Endodermal cell (in vitro differentiated cells): ENCODE measurements at regions not wholly inside any gene's neighbourhood (a gene's known extent, or its start where the extent isn't known, plus 50 kb on each side); places are given as distances from the start of the nearest gene placed in this dataset.
"Not testable (repeated sequence)": the region's sequence is repeated elsewhere in the genome, so short reads cannot be mapped to it uniquely, and the experiment has no call there.

Source experiments
- DNase-seq: peaks from one replicate; pipeline ENCODE4 v3.0.0-alpha.2; 2017
- H3K27ac ChIP-seq: 2 replicates; pipeline ENCODE4 v1.5.1; 2013; ENCODE audit warnings: mild to moderate bottlenecking, low read depth, low read length, moderate library complexity
- H3K27me3 ChIP-seq: 2 replicates; pipeline ENCODE4 v1.6.1; 2013; ENCODE audit warnings: mild to moderate bottlenecking, low read length, moderate library complexity; ENCODE audit not compliant: insufficient read depth, control insufficient read depth, poor library complexity, severe bottlenecking
- H3K36me3 ChIP-seq: 2 replicates; pipeline ENCODE4 v1.7.0; 2013; ENCODE audit warnings: mild to moderate bottlenecking, low read length, moderate library complexity; ENCODE audit not compliant: control insufficient read depth, insufficient read depth
- H3K4me1 ChIP-seq: one replicate; pipeline ENCODE4 v1.7.0; 2013; ENCODE audit warnings: low read length; ENCODE audit not compliant: control insufficient read depth, insufficient read depth
- H3K4me3 ChIP-seq: 2 replicates; pipeline ENCODE4 v1.5.1; 2013; ENCODE audit warnings: mild to moderate bottlenecking, low read length, moderate library complexity
- H3K9ac ChIP-seq: 2 replicates; pipeline ENCODE4 v1.6.1; 2013; ENCODE audit warnings: mild to moderate bottlenecking, low read length, moderate library complexity; ENCODE audit not compliant: poor library complexity, severe bottlenecking; ENCODE audit errors: extremely low read depth
- H3K9me3 ChIP-seq: 2 replicates; pipeline ENCODE4 v1.6.1; 2013; ENCODE audit warnings: mild to moderate bottlenecking, low read length, moderate library complexity; ENCODE audit not compliant: control insufficient read depth
- H3K27ac Mint-ChIP-seq: 2 replicates; pipeline ENCODE4 v1.8.0; 2020; ENCODE audit warnings: mixed read lengths
- H3K27me3 Mint-ChIP-seq: 2 replicates; pipeline ENCODE4 v1.8.0; 2021; ENCODE audit warnings: mild to moderate bottlenecking, mixed read lengths; ENCODE audit not compliant: insufficient read depth
- H3K36me3 Mint-ChIP-seq: 2 replicates; pipeline ENCODE4 v1.8.0; 2020; ENCODE audit warnings: low read depth, mixed read lengths
- H3K4me1 Mint-ChIP-seq: 2 replicates; pipeline ENCODE4 v1.8.0; 2020; ENCODE audit warnings: mixed read lengths
- H3K4me3 Mint-ChIP-seq: 2 replicates; pipeline ENCODE4 v1.8.0; 2020; ENCODE audit warnings: mild to moderate bottlenecking, moderate library complexity, mixed read lengths
- H3K9me3 Mint-ChIP-seq: 2 replicates; pipeline ENCODE4 v1.8.0; 2020; ENCODE audit warnings: mild to moderate bottlenecking, mixed read lengths
- CTCF ChIP-seq: fragments of 200-600 bp; sonication (generic); conservative IDR thresholded peaks from 2 replicates; pipeline ENCODE4 v1.5.0; 2021; ENCODE audit warnings: antibody characterized with exemption, mild to moderate bottlenecking
- WGBS, 2 experiments: methylation state at CpG; one replicate each; pipeline versions ENCODE4 v1.1.5 to v1.1.7; 2013; ENCODE audit warnings: missing lambda C conversion rate in 2 of 2, mixed read lengths in 1 of 2; ENCODE audit not compliant: insufficient coverage in 1 of 2, insufficient read length in 1 of 2; 5-methylcytosine and 5-hydroxymethylcytosine counted together

DNA sequence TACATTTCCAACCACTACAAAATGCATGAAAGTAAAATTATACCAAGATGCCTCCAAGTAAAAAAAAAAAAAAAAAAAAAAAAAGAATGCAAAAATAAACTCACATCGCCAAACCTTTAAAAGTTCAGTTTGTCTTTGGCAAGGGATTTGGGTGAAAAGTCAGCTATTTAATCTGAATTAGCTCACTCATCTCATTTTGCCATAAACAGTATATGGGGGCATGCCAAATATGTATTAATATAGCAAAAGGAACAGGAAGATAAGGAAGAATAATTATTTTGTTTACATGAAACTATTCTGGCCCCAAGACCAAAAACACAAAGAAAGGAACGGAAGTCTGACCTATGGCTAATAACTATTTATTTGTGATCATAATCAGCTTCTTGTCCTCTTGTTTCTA is 114.7 kb upstream of the SLC6A14 start:
- Histone ChIP-seq H3K9me3 (no peaks in the 10 kb centered on the region), H3K4me1 (no peaks in the 10 kb centered on the region), H3K36me3 (no peaks in the 10 kb centered on the region), H3K9ac (no peak overlapping the region), H3K27me3 (no peaks in the 10 kb centered on the region), H3K27ac (no peak overlapping the region), H3K4me3 (no peak overlapping the region)
- DNase-seq: no peak
- no peak overlapping the region for H3K27ac Mint-ChIP-seq
- H3K27me3 Mint-ChIP-seq: no peaks in the 10 kb centered on the region
- no peaks in the 10 kb centered on the region for H3K36me3 Mint-ChIP-seq
- H3K9me3 Mint-ChIP-seq: no peaks in the 10 kb centered on the region
- peaks cover 29% of the 10 kb centered on the region for H3K4me1 Mint-ChIP-seq
- WGBS, 2 experiments: no CpG with 5 or more reads among the region's 2 CpGs
- no peak for TF ChIP-seq CTCF
- H3K4me3 Mint-ChIP-seq: no peak overlapping the region

DNA sequence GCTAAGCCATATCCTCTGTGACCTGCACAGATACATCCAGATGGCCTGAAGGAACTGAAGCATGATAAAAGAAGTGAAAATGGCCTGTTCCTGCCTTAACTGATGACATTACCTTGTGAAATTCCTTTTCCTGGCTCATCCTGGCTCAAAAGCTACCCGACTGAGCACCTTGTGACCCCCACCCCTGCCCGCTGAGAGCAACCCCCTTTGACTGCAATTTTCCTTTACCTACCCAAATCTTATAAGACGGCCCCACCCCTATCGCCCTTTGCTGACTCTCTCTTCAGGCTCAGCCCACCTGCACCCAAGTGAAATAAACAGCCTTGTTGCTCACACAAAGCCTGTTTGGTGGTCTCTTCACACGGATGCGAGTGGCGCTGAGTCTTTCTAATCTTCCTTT is 104.4 kb upstream of the SLC6A14 start:
- H3K9ac ChIP-seq, H3K4me3 Mint-ChIP-seq, H3K4me1 Mint-ChIP-seq, H3K9me3 ChIP-seq, H3K27me3 Mint-ChIP-seq, H3K27me3 ChIP-seq, H3K27ac ChIP-seq, H3K36me3 ChIP-seq, H3K4me3 ChIP-seq, H3K9me3 Mint-ChIP-seq, H3K4me1 ChIP-seq, H3K36me3 Mint-ChIP-seq: not testable (repeated sequence)
- peak; percentile 80 for DNase-seq
- WGBS, 2 experiments: 57% methylated on average over 7 of the region's 7 CpGs; no CpG with 5 or more reads in 1 of the 2 experiments
- peak overlapping the region; percentile 65 for H3K27ac Mint-ChIP-seq

- not testable (repeated sequence) for H3K9ac ChIP-seq, H3K27me3 ChIP-seq, H3K4me1 Mint-ChIP-seq, H3K36me3 Mint-ChIP-seq, H3K27me3 Mint-ChIP-seq, H3K4me1 ChIP-seq, H3K4me3 ChIP-seq, H3K9me3 ChIP-seq, H3K27ac Mint-ChIP-seq, H3K4me3 Mint-ChIP-seq, H3K36me3 ChIP-seq, H3K27ac ChIP-seq
- H3K9me3 Mint-ChIP-seq: peaks cover 34% of the 10 kb centered on the region
- DNase-seq: peak; percentile 54
- WGBS, 2 experiments: 46 to 80% methylated on average over 2 to 7 of the region's 7 CpGs
Observed at GRCh38 chrX:116334797-116335196, 101.6 kb upstream of the SLC6A14 start.

GRCh38 chrX:116339407-116339806 is 97.0 kb upstream of the SLC6A14 start:
- no peak for DNase-seq
- H3K9me3 Mint-ChIP-seq: peaks cover 37% of the 10 kb centered on the region
- WGBS, 2 experiments: no CpG with 5 or more reads among the region's 1 CpG
- H3K4me1 Mint-ChIP-seq: peaks cover 4% of the 10 kb centered on the region
- Histone ChIP-seq H3K9me3 (peaks cover 8% of the 10 kb centered on the region), H3K9ac (no peak overlapping the region), H3K4me3 (no peak overlapping the region), H3K27ac (no peak overlapping the region), H3K36me3 (no peaks in the 10 kb centered on the region), H3K4me1 (no peaks in the 10 kb centered on the region), H3K27me3 (no peaks in the 10 kb centered on the region)
- H3K27me3 Mint-ChIP-seq: no peaks in the 10 kb centered on the region
- no peak overlapping the region for H3K4me3 Mint-ChIP-seq
- TF ChIP-seq CTCF: no peak
- no peak overlapping the region for H3K27ac Mint-ChIP-seq
- H3K36me3 Mint-ChIP-seq: peaks cover 10% of the 10 kb centered on the region
